GM12878 (cell line): ENCODE measurements at regions not wholly inside any gene's neighbourhood (a gene's known extent, or its start where the extent isn't known, plus 50 kb on each side); places are given as distances from the start of the nearest gene placed in this dataset.

Source experiments
- ATAC-seq: fragments of 200-7000 bp; cut with Tn5 transposase; 3 replicates; pipeline ENCODE4 v1.9.1; 2020; ENCODE audit warnings: mild to moderate bottlenecking, moderate library complexity
- BruUV-seq: library from RNA; stranded (reverse); fragments of 400-500 nt; replicated peaks from 2 replicates; lab custom pipeline; 2021; lab: Mats Ljungman, UMichigan
- CTCF ChIA-PET: fragments of 300-600 bp; sonication (Branson Sonifier 250); formaldehyde crosslinking; extraction: SDS; loops from one replicate; lab custom pipeline; 2021; ENCODE audit warnings: inconsistent platforms; lab: Yijun Ruan, JAX
- POLR2A ChIA-PET: fragments of 350-600 bp; formaldehyde crosslinking; extraction: SDS; loops from one replicate; lab custom pipeline; 2021; ENCODE audit warnings: inconsistent platforms; lab: Charles Lee
- RAD21 ChIA-PET: fragments of 300-600 bp; sonication (Branson Sonifier 250); formaldehyde crosslinking; loops from one replicate; lab custom pipeline; 2023; ENCODE audit warnings: antibody characterized with exemption; ENCODE audit not compliant: unreplicated experiment; lab: Charles Lee
- SMC1A ChIA-PET: fragments of 300-600 bp; sonication (Branson Sonifier 250); formaldehyde crosslinking; loops from one replicate; lab custom pipeline; 2023; ENCODE audit not compliant: unreplicated experiment, uncharacterized antibody; lab: Charles Lee
- DNase-seq: peaks from one replicate; pipeline ENCODE4 v3.0.0-alpha.2; 2011; ENCODE audit warnings: low read depth, low spot score
- FAIRE-seq: peaks from 3 replicates; lab custom pipeline; 2011; peaks lifted over from hg19 to GRCh38; lab: Jason Lieb, UNC
- H2AFZ ChIP-seq: 2 replicates; pipeline ENCODE4 v1.6.0; 2011; ENCODE audit warnings: low read depth, low read length, control low read depth; ENCODE audit not compliant: control insufficient read depth
- H3K27ac ChIP-seq: 2 replicates; pipeline ENCODE4 v1.5.1; 2011; ENCODE audit warnings: control low read depth; ENCODE audit not compliant: control insufficient read depth, insufficient read depth
- H3K27me3 ChIP-seq, 2 experiments: replicated peaks in 1 of 2; 2 replicates each; pipeline versions ENCODE4 v1.6.0 to v1.6.1; 2011; ENCODE audit warnings: low read length in 1 of 2; ENCODE audit not compliant: control insufficient read depth in 2 of 2, insufficient read depth in 2 of 2
- H3K36me3 ChIP-seq, 2 experiments: 2 replicates each; pipeline ENCODE4 v1.5.1; 2011; ENCODE audit warnings: low read length in 1 of 2; ENCODE audit not compliant: control insufficient read depth in 2 of 2, insufficient read depth in 2 of 2
- H3K4me1 ChIP-seq: 2 replicates; pipeline ENCODE4 v1.6.1; 2011; ENCODE audit warnings: mild to moderate bottlenecking, low read length, moderate library complexity, mixed read lengths; ENCODE audit not compliant: control insufficient read depth, insufficient read depth
- H3K4me2 ChIP-seq: 2 replicates; pipeline ENCODE4 v1.6.0; 2011; ENCODE audit warnings: control low read depth; ENCODE audit not compliant: control insufficient read depth, insufficient read depth
- H3K4me3 ChIP-seq: fragments of 200-600 bp; sonication (generic); 2 replicates; pipeline ENCODE4 v1.5.1; 2016
- H3K79me2 ChIP-seq: 2 replicates; pipeline ENCODE4 v1.6.0; 2011; ENCODE audit warnings: low read length; ENCODE audit not compliant: control insufficient read depth, insufficient read depth
- H3K9ac ChIP-seq: 2 replicates; pipeline ENCODE4 v1.8.0; 2011; ENCODE audit warnings: low read length, control low read depth, mixed read lengths; ENCODE audit not compliant: control insufficient read depth, insufficient read depth
- H3K9me3 ChIP-seq: replicated peaks from 3 replicates; pipeline ENCODE4 v1.5.1; 2011; ENCODE audit warnings: mild to moderate bottlenecking, low read length; ENCODE audit not compliant: control insufficient read depth, insufficient read depth
- H4K20me1 ChIP-seq: 2 replicates; pipeline ENCODE4 v1.6.0; 2011; ENCODE audit not compliant: control insufficient read depth, insufficient read depth
- BCLAF1 ChIP-seq: fragments of 450-650 bp; IDR thresholded peaks from 2 replicates; pipeline ENCODE4 v1.6.1; 2017; ENCODE audit warnings: antibody characterized with exemption, mild to moderate bottlenecking, moderate library complexity
- EED ChIP-seq: sonication (generic); IDR thresholded peaks from 2 replicates; pipeline ENCODE4 v1.6.1; 2016; ENCODE audit warnings: antibody characterized with exemption, low read depth
- IRF5 ChIP-seq: fragments of 450-650 bp; IDR thresholded peaks from 2 replicates; pipeline ENCODE4 v1.6.1; 2017; ENCODE audit warnings: borderline replicate concordance
- NBN ChIP-seq: fragments of 450-650 bp; IDR thresholded peaks from 2 replicates; pipeline ENCODE4 v1.6.1; 2016
- NR2C1 ChIP-seq: fragments of 450-650 bp; IDR thresholded peaks from 2 replicates; pipeline ENCODE4 v1.6.1; 2017; ENCODE audit warnings: antibody characterized with exemption, mild to moderate bottlenecking, moderate library complexity
- RAD21 ChIP-seq: IDR thresholded peaks from 2 replicates; pipeline ENCODE4 v1.6.1; 2011; ENCODE audit warnings: mild to moderate bottlenecking, low read depth, low read length, moderate library complexity; ENCODE audit not compliant: insufficient read depth
- RELB ChIP-seq: fragments of 450-650 bp; IDR thresholded peaks from 2 replicates; pipeline ENCODE4 v1.6.1; 2017; ENCODE audit warnings: low read depth, mild to moderate bottlenecking, moderate library complexity
- SIN3A ChIP-seq: IDR thresholded peaks from 2 replicates; pipeline ENCODE4 v1.6.1; 2012; ENCODE audit warnings: low read depth, low read length, improper control_type of control experiment
- ZNF384 ChIP-seq: IDR thresholded peaks from 2 replicates; pipeline ENCODE4 v1.6.1; 2012; ENCODE audit warnings: low read depth, mild to moderate bottlenecking, low read length, improper control_type of control experiment, borderline replicate concordance
- ZSCAN29 ChIP-seq: fragments of 450-650 bp; IDR thresholded peaks from 2 replicates; pipeline ENCODE4 v1.6.1; 2017; ENCODE audit warnings: mild to moderate bottlenecking, moderate library complexity
- WGBS: methylation state at CpG from one replicate; pipeline ENCODE4 v1.1.6; 2016; ENCODE audit warnings: low lambda C conversion rate; ENCODE audit not compliant: insufficient replicate concordance, insufficient coverage; ENCODE audit errors: missing lambda C conversion rate; 5-methylcytosine and 5-hydroxymethylcytosine counted together
- in situ Hi-C: fragments of 300-500 bp; cut with MboI; formaldehyde crosslinking; loops from 9 replicates; pipeline ENCODE4 v1.14.3; 2018; ENCODE audit warnings: mixed read lengths
- intact Hi-C: fragments of 100-400 bp; cut with micrococcal nuclease; formaldehyde crosslinking; loops from one replicate; pipeline ENCODE4 v1.14.2; 2022; ENCODE audit not compliant: unreplicated experiment

- Histone ChIP-seq H2AFZ (no peak overlapping the region), H3K4me2 (no peak overlapping the region), H3K27me3 (peaks cover 2 to 3% of the 10 kb centered on the region in 2 experiments), H4K20me1 (no peaks in the 10 kb centered on the region; the same call in 1 of the 2 replicates), H3K9ac (no peak overlapping the region), H3K79me2 (no peaks in the 10 kb centered on the region), H3K36me3 (no peaks in the 10 kb centered on the region), H3K4me1 (no peaks in the 10 kb centered on the region), H3K27ac (no peak overlapping the region), H3K4me3 (no peak overlapping the region), H3K9me3 (no peaks in the 10 kb centered on the region)
- BruUV-seq = no TSS peak
- TF ChIP-seq BCLAF1 (no peak), NBN (no peak)
- intact Hi-C loops = no loop called here
- DNase-seq = no peak
- SMC1A ChIA-PET = no interaction called here
- RAD21 ChIA-PET = interaction anchor here (0.8 kb wide), 1 partner anchor 132 kb away, joined by 3 read pairs; no protein-coding TSS in a partner anchor
- WGBS = 13% methylated on average over 3 of the region's 3 CpGs
- no peak for FAIRE-seq
- ATAC-seq = no peak
- in situ Hi-C loops = no loop called here
- POLR2A ChIA-PET = no interaction called here
- CTCF ChIA-PET = no interaction called here
These were observed 280.2 kb downstream of the BUD13 start for GRCh38 chr11:116492600-116492999.

GRCh38 chr11:116488836-116489389 lies 283.9 kb downstream of the BUD13 start:
- RAD21 ChIA-PET = no interaction called here
- 43% methylated on average over 11 of the region's 11 CpGs for WGBS
- Histone ChIP-seq H3K4me2 (no peak overlapping the region), H3K4me1 (no peaks in the 10 kb centered on the region), H3K79me2 (no peaks in the 10 kb centered on the region), H2AFZ (no peak overlapping the region), H3K9ac (no peak overlapping the region), H3K4me3 (no peak overlapping the region), H3K36me3 (no peaks in the 10 kb centered on the region), H3K27me3 (peaks cover 2 to 6% of the 10 kb centered on the region in 2 experiments; a peak in 3 of 4 replicates), H4K20me1 (no peaks in the 10 kb centered on the region; the same call in 1 of the 2 replicates), H3K27ac (no peak overlapping the region), H3K9me3 (no peaks in the 10 kb centered on the region)
- SMC1A ChIA-PET = no interaction called here
- BruUV-seq = no TSS peak
- intact Hi-C loops = no loop called here
- POLR2A ChIA-PET = no interaction called here
- CTCF ChIA-PET = no interaction called here
- DNase-seq (no peak), FAIRE-seq (no peak), ATAC-seq (no peak)
- in situ Hi-C loops = no loop called here
- TF ChIP-seq SIN3A = no peak
- no peak for TF ChIP-seq RELB
- TF ChIP-seq EED = no peak
- no peak for TF ChIP-seq ZSCAN29
- TF ChIP-seq RAD21 = no peak
- no peak for TF ChIP-seq NR2C1
- TF ChIP-seq ZNF384 = no peak
- no peak for TF ChIP-seq IRF5
